CD4-positive, alpha-beta T cell treated with Interleukin-4 for 1 hour (primary cell): ENCODE measurements at regions not wholly inside any gene's neighbourhood (a gene's known extent, or its start where the extent isn't known, plus 50 kb on each side); places are given as distances from the start of the nearest gene placed in this dataset.
"Not testable (repeated sequence)": the region's sequence is repeated elsewhere in the genome, so short reads cannot be mapped to it uniquely, and the experiment has no call there.

Source experiments
- DNase-seq, 2 donors: peaks; one replicate each; pipeline ENCODE4 v3.0.0-alpha.2; 2020 to 2022

- not testable (repeated sequence) for DNase-seq
Observed at GRCh38 chr16:66084731-66085130, 281.8 kb upstream of the CDH5 start.

GRCh38 chr16:66084306-66084705, 282.2 kb upstream of the CDH5 start:
- DNase-seq: no peak

- DNase-seq: no peak
Observed at GRCh38 chr16:66083171-66083570, 283.3 kb upstream of the CDH5 start.

GRCh38 chr16:66082424-66082823, 284.1 kb upstream of the CDH5 start:
- DNase-seq: no peak

GRCh38 chr16:66081775-66082366, 284.6 kb upstream of the CDH5 start:
- DNase-seq: no peak

- DNase-seq: no peak
Observed at GRCh38 chr16:66079671-66080334, 286.7 kb upstream of the CDH5 start.

- no peak for DNase-seq
Observed at GRCh38 chr16:66070140-66070917, 296.2 kb upstream of the CDH5 start.

- DNase-seq: no peak
Observed at GRCh38 chr16:66069587-66069986, 296.9 kb upstream of the CDH5 start.

- no peak for DNase-seq
Observed at GRCh38 chr16:66066404-66066803, 300.1 kb upstream of the CDH5 start.

GRCh38 chr16:66065925-66066324, 300.6 kb upstream of the CDH5 start:
- no peak for DNase-seq

- no peak for DNase-seq
Observed at GRCh38 chr16:66064801-66065530, 301.5 kb upstream of the CDH5 start.

GRCh38 chr16:66058832-66059231, 307.7 kb upstream of the CDH5 start:
- no peak for DNase-seq

- DNase-seq: no peak
Observed at GRCh38 chr16:66058172-66058691, 308.3 kb upstream of the CDH5 start.

GRCh38 chr16:66057057-66057456, 309.4 kb upstream of the CDH5 start:
- DNase-seq: no peak

GRCh38 chr16:66054095-66054494, 312.4 kb upstream of the CDH5 start:
- no peak for DNase-seq

- no peak for DNase-seq
Observed at GRCh38 chr16:66052745-66053144, 313.7 kb upstream of the CDH5 start.

GRCh38 chr16:66050991-66051390, 315.5 kb upstream of the CDH5 start:
- DNase-seq: no peak

GRCh38 chr16:66049865-66050264, 316.6 kb upstream of the CDH5 start:
- no peak for DNase-seq

GRCh38 chr16:66045626-66046025, 320.9 kb upstream of the CDH5 start:
- DNase-seq: no peak

- no peak for DNase-seq
Observed at GRCh38 chr16:66044556-66044955, 321.9 kb upstream of the CDH5 start.

GRCh38 chr16:66044089-66044488, 322.4 kb upstream of the CDH5 start:
- no peak for DNase-seq

GRCh38 chr16:66043326-66043725, 323.2 kb upstream of the CDH5 start:
- no peak for DNase-seq

- no peak for DNase-seq
Observed at GRCh38 chr16:66042341-66042740, 324.1 kb upstream of the CDH5 start.
